Parathyroid adenoma (tissue), 2 donors: ENCODE measurements at regions not wholly inside any gene's neighbourhood (a gene's known extent, or its start where the extent isn't known, plus 50 kb on each side); places are given as distances from the start of the nearest gene placed in this dataset.

Source experiments
- H2AFZ ChIP-seq: fragments of 300-600 bp; sonication (generic); one replicate; pipeline ENCODE4 v1.7.0; 2017; ENCODE audit warnings: antibody characterized with exemption, mild to moderate bottlenecking
- H3K27ac ChIP-seq: fragments of 300-600 bp; sonication (generic); one replicate; pipeline ENCODE4 v1.7.0; 2017
- H3K27me3 ChIP-seq: fragments of 300-600 bp; sonication (generic); one replicate; pipeline ENCODE4 v1.7.0; 2017; ENCODE audit warnings: low read length; ENCODE audit not compliant: control insufficient read depth, insufficient read depth
- H3K36me3 ChIP-seq: fragments of 300-600 bp; sonication (generic); one replicate; pipeline ENCODE4 v1.7.0; 2017; ENCODE audit warnings: low read length; ENCODE audit not compliant: control insufficient read depth, insufficient read depth
- H3K4me1 ChIP-seq: fragments of 300-600 bp; sonication (generic); one replicate; pipeline ENCODE4 v1.7.0; 2017; ENCODE audit warnings: control low read depth
- H3K4me2 ChIP-seq: fragments of 300-600 bp; sonication (generic); one replicate; pipeline ENCODE4 v1.7.0; 2017; ENCODE audit warnings: low read length
- H3K4me3 ChIP-seq: fragments of 300-600 bp; sonication (generic); one replicate; pipeline ENCODE4 v1.7.0; 2017; ENCODE audit warnings: low read depth, low read length
- H3K79me2 ChIP-seq: fragments of 300-600 bp; sonication (generic); one replicate; pipeline ENCODE4 v1.7.0; 2017; ENCODE audit warnings: control low read depth
- H3K9ac ChIP-seq: fragments of 300-600 bp; sonication (generic); one replicate; pipeline ENCODE4 v1.7.0; 2017; ENCODE audit warnings: mild to moderate bottlenecking
- H3K9me3 ChIP-seq: fragments of 300-600 bp; sonication (generic); one replicate; pipeline ENCODE4 v1.7.0; 2017; ENCODE audit warnings: low read length; ENCODE audit not compliant: control insufficient read depth
- TF ChIP-seq, protein P1 (sequence below): fragments of 300-600 bp; sonication (generic); IDR thresholded peaks from one replicate; pipeline ENCODE4 v1.7.0; 2017; ENCODE audit warnings: antibody characterized with exemption, mild to moderate bottlenecking
- donor health status: primary hyperparathyroidism.

DNA sequence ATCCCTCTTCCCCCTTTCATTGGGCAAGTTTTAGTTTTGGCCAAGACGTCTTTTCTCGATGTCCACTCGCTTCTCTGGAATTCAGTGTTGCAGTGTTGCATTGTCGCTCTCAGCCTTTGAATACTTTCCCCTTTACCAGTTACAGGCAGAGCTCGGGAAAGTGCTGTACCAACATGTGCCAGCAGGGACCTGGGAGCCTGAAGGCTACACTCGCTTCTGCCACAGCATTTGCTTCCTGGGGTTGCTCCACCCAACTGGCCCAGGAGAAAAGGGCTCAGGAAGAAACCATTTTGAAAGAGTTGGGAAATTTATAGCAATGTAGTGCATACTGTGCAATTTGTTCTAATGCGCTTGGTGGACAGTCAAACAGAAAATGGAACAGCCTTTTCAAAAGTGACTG lies 78.6 kb downstream of the LINC00237 start:
- Histone ChIP-seq H3K9me3 (no peaks in the 10 kb centered on the region), H2AFZ (no peak overlapping the region), H3K27ac (no peak overlapping the region), H3K4me1 (no peaks in the 10 kb centered on the region), H3K79me2 (no peaks in the 10 kb centered on the region), H3K36me3 (no peaks in the 10 kb centered on the region), H3K9ac (no peak overlapping the region), H3K4me3 (no peak overlapping the region), H3K4me2 (no peak overlapping the region), H3K27me3 (no peaks in the 10 kb centered on the region)
- TF ChIP-seq, protein P1, sequence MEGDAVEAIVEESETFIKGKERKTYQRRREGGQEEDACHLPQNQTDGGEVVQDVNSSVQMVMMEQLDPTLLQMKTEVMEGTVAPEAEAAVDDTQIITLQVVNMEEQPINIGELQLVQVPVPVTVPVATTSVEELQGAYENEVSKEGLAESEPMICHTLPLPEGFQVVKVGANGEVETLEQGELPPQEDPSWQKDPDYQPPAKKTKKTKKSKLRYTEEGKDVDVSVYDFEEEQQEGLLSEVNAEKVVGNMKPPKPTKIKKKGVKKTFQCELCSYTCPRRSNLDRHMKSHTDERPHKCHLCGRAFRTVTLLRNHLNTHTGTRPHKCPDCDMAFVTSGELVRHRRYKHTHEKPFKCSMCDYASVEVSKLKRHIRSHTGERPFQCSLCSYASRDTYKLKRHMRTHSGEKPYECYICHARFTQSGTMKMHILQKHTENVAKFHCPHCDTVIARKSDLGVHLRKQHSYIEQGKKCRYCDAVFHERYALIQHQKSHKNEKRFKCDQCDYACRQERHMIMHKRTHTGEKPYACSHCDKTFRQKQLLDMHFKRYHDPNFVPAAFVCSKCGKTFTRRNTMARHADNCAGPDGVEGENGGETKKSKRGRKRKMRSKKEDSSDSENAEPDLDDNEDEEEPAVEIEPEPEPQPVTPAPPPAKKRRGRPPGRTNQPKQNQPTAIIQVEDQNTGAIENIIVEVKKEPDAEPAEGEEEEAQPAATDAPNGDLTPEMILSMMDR: no peak

DNA sequence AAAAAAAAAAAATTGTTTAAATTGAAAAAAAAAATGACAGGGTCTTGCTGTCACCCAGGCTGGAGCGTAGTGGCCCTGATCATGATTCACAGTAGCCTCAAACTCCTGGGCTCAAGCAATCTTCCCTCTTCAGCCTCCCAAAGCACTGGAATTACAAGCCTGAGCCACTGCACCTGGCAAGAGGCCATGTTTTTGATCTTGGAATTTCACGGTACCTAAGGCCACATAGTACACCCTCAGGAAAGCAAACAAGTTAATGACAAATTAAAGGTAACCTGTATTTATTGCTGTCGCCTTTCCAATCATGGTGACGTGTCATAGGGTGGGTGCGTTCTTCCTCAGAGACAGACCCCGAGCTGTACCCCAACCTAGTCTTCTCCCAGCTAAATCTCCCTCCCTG lies 79.2 kb downstream of the LINC00237 start:
- no peaks in the 10 kb centered on the region for H3K9me3 ChIP-seq
- no peak overlapping the region for H2AFZ ChIP-seq
- TF ChIP-seq, protein P1: no peak

DNA sequence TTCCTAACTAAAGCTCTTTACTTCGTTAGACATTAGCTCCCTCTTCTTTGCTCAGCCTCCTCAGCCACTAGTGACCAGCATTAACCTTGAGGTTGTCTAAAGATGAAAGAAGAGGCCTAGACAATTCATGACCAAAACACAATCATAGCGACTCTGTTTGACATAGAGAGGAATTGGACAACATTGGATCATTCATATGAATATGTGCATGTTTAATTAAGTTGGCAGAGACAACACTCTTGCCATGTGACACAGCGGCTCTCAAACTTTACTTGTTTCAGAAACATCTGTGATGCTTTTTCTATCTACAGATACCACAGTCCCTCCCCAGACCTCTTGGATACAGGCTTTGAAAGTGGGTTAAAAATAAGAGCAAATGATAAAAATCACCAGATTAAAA lies 81.7 kb downstream of the LINC00237 start:
- Histone ChIP-seq H3K36me3 (no peaks in the 10 kb centered on the region), H3K27me3 (no peaks in the 10 kb centered on the region), H3K9ac (no peak overlapping the region), H3K4me1 (no peaks in the 10 kb centered on the region), H3K9me3 (no peaks in the 10 kb centered on the region), H3K4me3 (no peak overlapping the region), H3K79me2 (no peaks in the 10 kb centered on the region), H3K27ac (no peak overlapping the region), H2AFZ (no peak overlapping the region), H3K4me2 (no peak overlapping the region)
- TF ChIP-seq, protein P1: no peak

More for the DNA sequence above, 79.2 kb downstream of the LINC00237 start:
- Histone ChIP-seq H3K36me3 (no peaks in the 10 kb centered on the region), H3K9ac (no peak overlapping the region), H3K4me2 (no peak overlapping the region), H3K4me1 (no peaks in the 10 kb centered on the region), H3K4me3 (no peak overlapping the region), H3K27me3 (no peaks in the 10 kb centered on the region), H3K27ac (no peak overlapping the region), H3K79me2 (no peaks in the 10 kb centered on the region)

DNA sequence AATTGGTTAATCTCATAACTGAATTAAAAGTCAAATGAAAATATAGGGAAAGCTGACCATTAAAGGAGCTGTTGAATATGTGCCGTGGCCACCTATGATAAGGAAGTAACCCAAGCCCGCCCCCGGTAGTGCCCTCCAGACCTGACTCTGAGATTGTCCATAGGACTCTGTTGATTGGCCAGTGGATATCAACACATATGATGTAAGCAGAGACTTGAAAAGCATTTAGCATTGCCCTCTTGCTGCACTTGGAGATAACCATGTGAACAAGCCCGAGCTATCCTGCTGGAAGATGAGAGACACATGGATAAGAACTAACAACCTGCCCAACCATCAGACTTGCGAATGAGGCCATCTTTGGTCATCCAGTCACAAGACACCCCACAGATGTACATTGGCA lies 83.2 kb downstream of the LINC00237 start:
- Histone ChIP-seq H3K4me1 (no peaks in the 10 kb centered on the region), H3K4me2 (no peak overlapping the region), H3K79me2 (no peaks in the 10 kb centered on the region), H3K27me3 (no peaks in the 10 kb centered on the region), H2AFZ (no peak overlapping the region), H3K27ac (no peak overlapping the region), H3K9ac (no peak overlapping the region), H3K4me3 (no peak overlapping the region), H3K9me3 (no peaks in the 10 kb centered on the region), H3K36me3 (no peaks in the 10 kb centered on the region)
- TF ChIP-seq, protein P1: no peak

DNA sequence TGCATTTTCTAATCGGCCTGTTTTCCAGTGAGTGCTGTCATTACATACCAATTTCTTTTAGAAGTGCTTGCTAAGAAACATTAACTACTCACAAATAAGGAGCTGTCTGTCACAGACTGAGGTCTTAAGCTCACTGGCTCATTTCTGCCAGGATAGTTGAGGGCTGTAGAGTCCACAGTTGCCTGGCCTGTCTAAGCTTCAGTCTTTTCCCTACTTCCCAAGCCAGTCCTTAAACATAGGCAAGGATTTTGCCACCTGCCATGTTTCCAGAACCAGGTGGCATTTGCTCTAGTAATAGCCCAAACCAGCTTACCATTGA lies 84.7 kb downstream of the LINC00237 start:
- Histone ChIP-seq H3K4me1 (no peaks in the 10 kb centered on the region), H3K79me2 (no peaks in the 10 kb centered on the region), H2AFZ (no peak overlapping the region), H3K27ac (no peak overlapping the region), H3K4me2 (no peak overlapping the region), H3K36me3 (no peaks in the 10 kb centered on the region), H3K27me3 (no peaks in the 10 kb centered on the region), H3K9me3 (no peaks in the 10 kb centered on the region), H3K4me3 (no peak overlapping the region), H3K9ac (no peak overlapping the region)
- TF ChIP-seq, protein P1: no peak
